ENCODE measurements at regions not wholly inside any gene's neighbourhood (a gene's known extent, or its start where the extent isn't known, plus 50 kb on each side); places are given as distances from the start of the nearest gene placed in this dataset.

DNA sequence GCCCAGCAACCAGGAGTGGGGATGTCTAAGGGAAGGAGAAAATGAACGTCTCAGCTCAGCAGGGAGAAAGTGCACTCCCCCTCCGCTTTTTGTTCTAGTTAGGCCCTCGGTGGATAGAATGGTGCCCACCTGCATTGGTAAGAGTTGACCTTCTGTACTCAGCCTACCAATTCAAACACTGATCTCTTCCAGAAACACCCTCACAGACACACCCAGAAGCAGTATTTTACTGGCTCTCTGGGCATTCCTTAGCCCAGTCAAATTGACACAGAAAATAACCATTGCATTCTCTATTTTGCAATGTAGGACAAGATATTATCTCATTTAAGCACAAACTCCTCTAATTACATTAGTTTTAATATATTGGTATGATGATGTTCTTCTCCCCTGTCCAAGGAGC, 106.1 kb upstream of the C7orf33 start:
- Histone ChIP-seq H3K9me3 (ENCODE audit: control insufficient read depth, low read length) (no peaks in the 10 kb centered on the region), H3K79me2 (no peaks in the 10 kb centered on the region), H3K4me2 (ENCODE audit: low read length) (no peak overlapping the region), H3K27ac (no peak overlapping the region), H3K27me3 (ENCODE audit: control insufficient read depth, insufficient read depth, low read length) (no peaks in the 10 kb centered on the region), H3K4me3 (ENCODE audit: low read depth, low read length) (no peak overlapping the region), H3K36me3 (ENCODE audit: control insufficient read depth, insufficient read depth, low read length) (no peaks in the 10 kb centered on the region), H2AFZ (no peak overlapping the region), H3K9ac (no peak overlapping the region), H3K4me1 (no peaks in the 10 kb centered on the region)
- TF ChIP-seq, protein P1, sequence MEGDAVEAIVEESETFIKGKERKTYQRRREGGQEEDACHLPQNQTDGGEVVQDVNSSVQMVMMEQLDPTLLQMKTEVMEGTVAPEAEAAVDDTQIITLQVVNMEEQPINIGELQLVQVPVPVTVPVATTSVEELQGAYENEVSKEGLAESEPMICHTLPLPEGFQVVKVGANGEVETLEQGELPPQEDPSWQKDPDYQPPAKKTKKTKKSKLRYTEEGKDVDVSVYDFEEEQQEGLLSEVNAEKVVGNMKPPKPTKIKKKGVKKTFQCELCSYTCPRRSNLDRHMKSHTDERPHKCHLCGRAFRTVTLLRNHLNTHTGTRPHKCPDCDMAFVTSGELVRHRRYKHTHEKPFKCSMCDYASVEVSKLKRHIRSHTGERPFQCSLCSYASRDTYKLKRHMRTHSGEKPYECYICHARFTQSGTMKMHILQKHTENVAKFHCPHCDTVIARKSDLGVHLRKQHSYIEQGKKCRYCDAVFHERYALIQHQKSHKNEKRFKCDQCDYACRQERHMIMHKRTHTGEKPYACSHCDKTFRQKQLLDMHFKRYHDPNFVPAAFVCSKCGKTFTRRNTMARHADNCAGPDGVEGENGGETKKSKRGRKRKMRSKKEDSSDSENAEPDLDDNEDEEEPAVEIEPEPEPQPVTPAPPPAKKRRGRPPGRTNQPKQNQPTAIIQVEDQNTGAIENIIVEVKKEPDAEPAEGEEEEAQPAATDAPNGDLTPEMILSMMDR (IDR thresholded peaks at IDR 0.05) = no peak

DNA sequence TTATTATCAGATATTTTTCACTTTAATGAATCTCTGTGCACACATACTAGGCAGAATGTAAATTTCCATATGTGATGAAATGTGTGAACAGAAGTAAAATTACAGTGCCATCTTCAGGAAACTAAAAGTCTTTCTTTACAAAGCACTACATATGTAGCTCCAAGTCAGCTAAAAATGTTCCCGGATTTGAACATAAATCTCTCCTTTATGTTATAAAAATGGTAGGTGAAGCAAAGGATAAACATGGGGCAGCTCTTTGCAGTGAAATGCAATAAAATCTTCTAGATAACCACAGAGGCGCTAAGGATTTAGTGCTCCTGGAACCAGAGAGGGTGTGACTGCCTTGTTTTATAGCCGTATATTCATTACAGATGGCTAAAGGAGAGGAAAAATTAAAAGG, 104.9 kb upstream of the C7orf33 start:
- Histone ChIP-seq H2AFZ (no peak overlapping the region), H3K9me3 (ENCODE audit: control insufficient read depth, low read length) (no peaks in the 10 kb centered on the region), H3K4me3 (ENCODE audit: low read depth, low read length) (no peak overlapping the region), H3K79me2 (no peaks in the 10 kb centered on the region), H3K27me3 (ENCODE audit: control insufficient read depth, insufficient read depth, low read length) (no peaks in the 10 kb centered on the region), H3K36me3 (ENCODE audit: control insufficient read depth, insufficient read depth, low read length) (no peaks in the 10 kb centered on the region), H3K27ac (no peak overlapping the region), H3K4me2 (ENCODE audit: low read length) (no peak overlapping the region), H3K9ac (no peak overlapping the region), H3K4me1 (no peaks in the 10 kb centered on the region)
- TF ChIP-seq, protein P1 (IDR thresholded peaks at IDR 0.05) = no peak

DNA sequence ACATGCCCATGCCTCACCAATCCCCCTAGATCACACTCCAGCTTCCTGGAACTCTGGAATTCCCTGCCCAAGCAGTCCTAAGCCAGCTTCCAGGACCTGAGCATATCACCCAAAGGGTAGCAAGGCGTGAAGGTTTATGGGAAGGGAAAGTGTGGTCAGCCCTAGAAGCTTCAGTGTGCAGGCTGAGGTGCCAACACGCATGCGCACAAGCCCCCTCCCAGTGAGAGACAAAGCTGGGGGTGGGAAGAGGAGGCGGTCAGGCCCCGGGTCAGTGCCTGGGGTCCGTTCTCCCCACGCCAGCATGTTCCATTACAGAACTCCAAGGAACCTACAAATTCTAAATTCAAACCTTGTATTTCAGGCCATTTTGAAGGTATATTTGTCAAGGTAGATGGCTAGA, 103.6 kb upstream of the C7orf33 start:
- Histone ChIP-seq H3K4me2 (ENCODE audit: low read length) (no peak overlapping the region), H3K27ac (no peak overlapping the region), H3K9me3 (ENCODE audit: control insufficient read depth, low read length) (no peaks in the 10 kb centered on the region), H3K79me2 (no peaks in the 10 kb centered on the region), H3K27me3 (ENCODE audit: control insufficient read depth, insufficient read depth, low read length) (no peaks in the 10 kb centered on the region), H3K9ac (no peak overlapping the region), H2AFZ (no peak overlapping the region), H3K4me3 (ENCODE audit: low read depth, low read length) (no peak overlapping the region), H3K4me1 (no peaks in the 10 kb centered on the region), H3K36me3 (ENCODE audit: control insufficient read depth, insufficient read depth, low read length) (no peaks in the 10 kb centered on the region)
- TF ChIP-seq, protein P1 (IDR thresholded peaks at IDR 0.05) = no peak

DNA sequence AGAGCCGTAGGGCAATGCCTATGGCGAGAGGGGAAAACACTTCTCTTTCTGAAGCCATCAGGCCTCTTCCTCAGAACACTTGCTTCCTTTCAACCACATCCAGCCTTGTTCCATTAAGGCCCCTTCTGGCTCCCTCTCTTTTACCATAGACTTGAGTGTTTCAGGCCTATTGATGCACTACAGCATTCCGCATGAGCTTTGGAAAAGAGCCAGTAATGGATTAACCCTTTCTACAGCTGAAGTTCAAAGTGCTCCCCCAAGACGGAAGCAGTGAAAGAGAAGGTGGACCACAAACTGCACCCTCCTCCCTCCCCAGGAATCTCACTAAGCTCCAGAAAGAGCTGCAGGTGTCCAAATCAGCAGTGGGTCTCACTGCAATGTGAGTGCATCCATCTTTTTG, 102.7 kb upstream of the C7orf33 start:
- TF ChIP-seq, protein P1 (IDR thresholded peaks at IDR 0.05) = no peak
- Histone ChIP-seq H3K9me3 (ENCODE audit: control insufficient read depth, low read length) (no peaks in the 10 kb centered on the region), H3K27me3 (ENCODE audit: control insufficient read depth, insufficient read depth, low read length) (no peaks in the 10 kb centered on the region), H3K4me3 (ENCODE audit: low read depth, low read length) (no peak overlapping the region), H2AFZ (no peak overlapping the region), H3K27ac (no peak overlapping the region), H3K36me3 (ENCODE audit: control insufficient read depth, insufficient read depth, low read length) (no peaks in the 10 kb centered on the region), H3K79me2 (no peaks in the 10 kb centered on the region), H3K4me2 (ENCODE audit: low read length) (no peak overlapping the region), H3K4me1 (no peaks in the 10 kb centered on the region), H3K9ac (no peak overlapping the region)

DNA sequence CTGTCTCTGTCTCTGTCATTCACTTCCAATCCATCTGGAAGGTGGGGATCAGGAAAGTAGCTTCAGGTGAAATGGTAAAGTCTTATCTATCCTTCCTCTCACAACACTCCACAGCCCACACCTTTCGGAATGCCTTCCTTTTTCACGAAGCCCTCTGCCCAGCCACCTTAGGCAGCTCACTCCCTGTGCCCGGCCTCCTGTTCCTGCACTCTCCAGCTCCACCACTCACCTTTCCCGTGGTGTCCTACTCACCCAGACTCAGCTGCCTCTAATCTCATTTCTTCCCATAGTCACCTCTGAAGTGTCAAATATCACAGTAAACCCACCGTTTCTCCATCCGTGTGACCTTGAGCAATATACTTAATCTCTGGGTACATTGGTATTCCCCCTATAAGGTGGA, 100.9 kb upstream of the C7orf33 start:
- TF ChIP-seq, protein P1 (IDR thresholded peaks at IDR 0.05) = no peak
- Histone ChIP-seq H3K36me3 (ENCODE audit: control insufficient read depth, insufficient read depth, low read length) (no peaks in the 10 kb centered on the region), H3K27ac (no peak overlapping the region)

More for the DNA sequence above, 100.9 kb upstream of the C7orf33 start:
- no peak overlapping the region for H3K4me2 ChIP-seq (ENCODE audit: low read length)
- no peaks in the 10 kb centered on the region for H3K79me2 ChIP-seq
- no peaks in the 10 kb centered on the region for H3K4me1 ChIP-seq
- H2AFZ ChIP-seq = no peak overlapping the region
- H3K9me3 ChIP-seq (ENCODE audit: control insufficient read depth, low read length) = no peaks in the 10 kb centered on the region
- no peak overlapping the region for H3K4me3 ChIP-seq (ENCODE audit: low read depth, low read length)
- no peak overlapping the region for H3K9ac ChIP-seq
- H3K27me3 ChIP-seq (ENCODE audit: control insufficient read depth, insufficient read depth, low read length) = no peaks in the 10 kb centered on the region

Measured in parathyroid adenoma (tissue), 2 donors.